ENCODE measurements at regions not wholly inside any gene's neighbourhood (a gene's known extent, or its start where the extent isn't known, plus 50 kb on each side); places are given as distances from the start of the nearest gene placed in this dataset.

DNA sequence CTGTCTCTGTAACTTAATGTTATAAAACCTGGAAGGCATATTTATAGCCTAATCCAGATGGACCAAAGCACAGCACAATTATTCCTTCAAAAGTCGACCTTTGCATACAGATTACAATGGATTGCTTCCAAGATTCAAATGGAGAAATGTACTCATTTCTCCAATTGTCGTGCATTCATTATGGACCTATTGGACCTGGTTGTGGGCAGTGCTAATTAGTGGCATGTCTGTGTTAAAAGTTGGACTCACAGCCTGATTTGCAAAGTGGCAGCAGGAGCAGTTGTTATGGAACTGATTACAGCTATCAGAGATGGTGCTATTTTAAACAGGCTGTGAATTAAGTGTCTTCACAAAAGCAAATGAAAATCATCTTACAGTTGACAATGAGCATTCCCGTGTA lies 1529.3 kb upstream of the SLC10A2 start:
- intact Hi-C loops (cut with micrococcal nuclease), result no loop called here

GRCh38 chr13:104594806-104595205 lies 1528.6 kb upstream of the SLC10A2 start:
- intact Hi-C loops (cut with micrococcal nuclease), result no loop called here

DNA sequence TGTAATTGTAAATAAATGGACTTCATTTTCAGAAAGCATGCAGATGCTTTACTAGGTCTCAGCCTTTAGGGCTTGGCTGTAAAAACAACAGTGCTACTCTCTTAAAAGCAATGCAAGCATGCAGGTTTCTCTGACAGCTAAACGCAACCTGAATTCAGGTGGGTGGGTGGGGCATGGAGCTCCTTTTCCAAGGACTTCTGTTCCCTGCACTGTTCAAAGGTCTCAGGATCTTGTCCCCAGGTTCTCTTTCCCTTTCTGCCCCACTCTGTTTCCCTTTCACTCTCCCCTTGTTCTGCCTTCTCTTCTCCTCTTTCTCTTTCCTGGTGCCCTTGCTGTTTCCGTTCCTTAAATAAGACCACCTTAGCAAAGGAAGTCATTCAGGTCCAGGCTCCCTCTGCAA lies 1527.5 kb upstream of the SLC10A2 start:
- intact Hi-C loops (cut with micrococcal nuclease), result no loop called here

GRCh38 chr13:104593251-104593576 lies 1527.0 kb upstream of the SLC10A2 start:
- intact Hi-C loops (cut with micrococcal nuclease), result no loop called here

DNA sequence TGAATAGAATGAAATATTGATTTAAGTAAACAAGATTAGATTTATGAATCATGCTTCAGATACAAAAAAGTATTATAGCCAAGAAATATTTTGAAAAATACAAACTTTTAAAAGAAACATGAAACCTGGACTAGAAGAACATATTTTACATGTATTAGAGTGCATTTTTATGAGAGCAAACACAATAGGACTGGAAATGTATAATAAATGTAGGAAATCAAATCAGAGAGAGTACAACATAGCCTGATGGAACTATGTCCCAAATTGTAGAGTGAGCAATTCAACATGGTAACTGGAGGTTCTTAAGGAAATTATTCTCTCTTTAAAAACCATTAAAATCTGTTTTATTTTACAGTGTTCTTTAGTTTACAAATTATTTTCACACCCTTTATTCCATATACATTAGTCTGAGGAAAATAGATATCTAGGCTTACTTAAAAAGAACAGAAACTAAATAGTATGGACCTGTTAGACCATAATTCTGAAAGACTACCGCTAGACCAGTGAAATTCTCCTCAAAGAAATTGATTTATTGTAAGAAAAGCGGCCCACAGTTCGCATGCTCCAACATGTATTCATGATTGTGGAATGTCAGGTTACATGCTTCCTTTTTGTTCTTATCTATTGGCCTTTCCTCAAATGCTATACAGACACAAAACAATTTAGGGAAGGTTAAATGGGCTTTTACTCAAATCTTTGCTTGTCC lies 1526.5 kb upstream of the SLC10A2 start:
- intact Hi-C loops (cut with micrococcal nuclease), result no loop called here

- intact Hi-C loops (cut with micrococcal nuclease), result no loop called here
These were observed 1525.9 kb upstream of the SLC10A2 start for GRCh38 chr13:104592127-104592526.

DNA sequence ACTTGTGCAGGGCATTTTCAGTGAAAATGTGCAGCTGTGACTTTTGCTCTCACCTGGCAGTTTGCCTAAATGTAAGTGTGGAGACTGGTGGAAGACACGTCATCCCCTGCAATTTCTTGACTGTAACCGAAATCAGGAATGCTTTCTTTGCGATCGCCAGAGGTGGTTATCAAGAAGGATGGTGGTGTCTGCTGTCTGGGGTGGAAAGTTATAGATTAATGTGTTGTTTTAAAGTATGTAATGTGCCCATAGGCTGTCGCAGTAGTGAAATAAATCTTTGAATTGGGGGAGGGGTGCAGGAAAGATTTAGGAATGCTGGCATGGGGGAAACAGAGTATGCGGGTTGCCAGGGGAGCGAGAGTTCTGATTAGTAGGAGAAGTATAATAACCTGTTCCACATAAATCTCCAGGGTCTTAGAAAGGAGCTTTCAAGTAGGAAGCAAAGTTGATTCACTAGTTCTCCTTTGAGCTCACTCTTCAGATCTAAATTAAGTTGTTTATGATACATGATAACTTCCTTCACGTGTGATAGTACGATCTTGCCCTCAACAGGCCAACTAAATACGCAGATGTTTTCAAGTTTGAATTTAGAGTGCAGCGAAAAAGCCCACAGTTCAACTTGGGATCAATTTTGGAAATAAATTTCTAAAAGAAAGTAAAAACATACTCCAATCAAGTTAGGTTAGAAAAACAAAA lies 1520.0 kb upstream of the SLC10A2 start:
- intact Hi-C loops (cut with micrococcal nuclease), result no loop called here

- intact Hi-C loops (cut with micrococcal nuclease), result no loop called here
These were observed 1518.3 kb upstream of the SLC10A2 start for GRCh38 chr13:104584481-104584880.

DNA sequence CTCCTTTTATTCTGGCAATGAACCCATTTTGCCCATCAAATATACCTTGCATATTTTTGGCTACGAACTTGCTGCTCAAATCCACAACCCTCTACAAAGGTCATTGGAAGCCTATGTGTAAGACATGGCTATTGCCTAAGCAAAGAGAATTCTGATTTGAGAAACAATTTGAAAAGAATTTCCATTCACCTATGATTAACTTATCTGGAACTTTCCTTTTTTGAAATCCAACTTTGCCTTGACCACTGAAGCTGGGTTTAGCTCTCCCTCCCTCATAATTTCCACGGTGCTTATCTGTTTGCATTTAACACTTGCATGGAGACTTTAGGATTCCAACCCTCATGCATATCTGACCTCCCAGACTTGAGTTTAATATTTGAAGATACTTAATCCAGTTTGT lies 1514.7 kb upstream of the SLC10A2 start:
- intact Hi-C loops (cut with micrococcal nuclease), result no loop called here

GRCh38 chr13:104577071-104577815 lies 1511.0 kb upstream of the SLC10A2 start:
- intact Hi-C loops (cut with micrococcal nuclease), result no loop called here

DNA sequence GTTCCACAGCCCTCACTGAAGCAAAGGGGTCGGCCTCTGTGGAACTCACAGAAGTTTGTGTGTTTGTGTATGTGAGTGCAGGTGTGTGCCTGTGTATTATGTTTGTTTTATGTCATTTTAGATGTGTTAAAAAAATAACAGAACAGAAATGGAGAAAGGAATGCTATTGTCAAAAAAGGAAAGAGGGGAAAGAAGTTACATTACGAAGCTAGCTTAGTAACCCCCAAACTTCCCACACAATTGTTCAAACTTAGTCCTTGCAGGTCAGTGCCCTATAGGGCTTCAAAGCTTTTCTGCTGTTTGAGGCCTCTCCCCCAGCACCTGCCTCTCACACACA lies 1505.6 kb upstream of the SLC10A2 start:
- intact Hi-C loops (cut with micrococcal nuclease), result no loop called here

GRCh38 chr13:104571161-104571892 lies 1505.1 kb upstream of the SLC10A2 start:
- intact Hi-C loops (cut with micrococcal nuclease), result no loop called here

- intact Hi-C loops (cut with micrococcal nuclease), result no loop called here
These were observed 1500.9 kb upstream of the SLC10A2 start for GRCh38 chr13:104567114-104567513.

DNA sequence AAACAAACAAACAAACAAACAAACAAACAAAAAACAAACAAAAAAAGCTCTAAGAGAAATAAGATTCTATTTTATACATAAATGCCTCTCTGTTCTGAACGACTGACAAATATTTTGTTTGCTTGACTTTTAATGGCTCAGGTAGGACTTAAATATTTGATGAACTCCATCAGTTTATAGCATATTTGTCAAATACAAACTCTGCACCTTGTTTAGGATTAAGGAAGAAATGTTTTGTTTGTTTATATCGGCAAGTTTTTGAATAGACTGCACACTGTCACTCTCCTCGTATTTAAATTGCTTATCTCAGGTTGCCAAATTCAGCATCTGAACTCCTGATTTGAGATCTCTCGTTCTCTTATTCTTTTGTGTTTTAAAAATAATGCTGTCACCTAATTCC lies 1499.7 kb upstream of the SLC10A2 start:
- intact Hi-C loops (cut with micrococcal nuclease), result no loop called here

- intact Hi-C loops (cut with micrococcal nuclease), result no loop called here
These were observed 1487.7 kb upstream of the SLC10A2 start for GRCh38 chr13:104553896-104554295.

DNA sequence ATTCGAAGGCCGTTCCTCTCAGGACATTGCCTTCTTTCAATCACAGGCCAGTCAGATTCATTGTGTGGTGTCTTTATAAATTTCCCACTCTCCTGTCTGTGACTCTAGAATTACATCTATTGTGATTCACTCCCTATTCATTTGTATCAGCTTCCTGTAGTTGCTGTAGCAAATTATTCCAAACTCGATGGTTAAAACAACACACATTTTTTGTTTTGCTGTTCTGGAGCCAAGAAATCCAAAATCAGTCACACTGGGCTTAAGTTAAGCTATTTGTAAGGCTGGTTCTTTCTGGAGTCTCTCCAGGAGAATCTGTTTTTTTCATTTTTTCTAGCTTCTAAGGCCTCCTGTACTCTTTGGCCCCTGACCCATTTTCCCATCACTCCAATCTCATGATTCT lies 1487.0 kb upstream of the SLC10A2 start:
- intact Hi-C loops (cut with micrococcal nuclease), result no loop called here

DNA sequence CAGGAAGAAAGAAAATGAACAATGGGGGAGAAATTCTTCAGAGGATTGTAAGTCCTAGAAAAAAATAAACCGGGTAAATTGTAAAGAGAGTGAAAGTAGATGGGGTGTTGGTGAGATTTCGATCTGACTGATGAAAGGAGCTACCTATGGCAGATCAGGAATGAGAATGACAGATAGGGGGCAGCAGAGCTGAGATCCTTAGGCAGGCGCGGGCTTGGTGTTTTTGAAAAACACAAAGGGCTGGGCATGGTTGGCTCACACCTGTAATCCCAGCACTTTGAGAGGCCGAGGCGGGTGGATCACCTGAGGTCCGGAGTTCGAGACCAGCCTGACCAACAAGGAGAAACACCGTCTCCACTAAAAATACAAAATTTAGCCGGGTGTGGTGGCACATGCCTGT lies 1468.6 kb upstream of the SLC10A2 start:
- intact Hi-C loops (cut with micrococcal nuclease), result no loop called here

GRCh38 chr13:104532132-104532531 lies 1465.9 kb upstream of the SLC10A2 start:
- intact Hi-C loops (cut with micrococcal nuclease), result no loop called here

DNA sequence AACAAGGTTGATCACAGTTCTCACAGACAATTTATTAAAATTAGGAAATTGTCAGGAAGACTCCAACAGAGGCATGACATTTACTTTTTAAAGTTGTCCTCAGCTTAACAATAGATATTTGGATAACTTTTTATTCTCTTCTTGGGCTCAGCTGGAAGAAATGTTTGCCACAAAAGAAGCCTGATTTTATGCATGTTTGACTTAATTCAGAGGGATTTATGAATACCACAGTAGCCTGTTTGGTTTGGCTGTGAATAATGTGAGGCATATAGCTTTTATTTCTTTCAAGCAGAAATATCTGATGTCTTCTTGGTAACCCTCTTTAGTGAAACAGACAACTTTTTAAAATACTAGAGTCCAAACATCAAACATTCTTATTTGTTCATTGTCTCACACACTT lies 1464.5 kb upstream of the SLC10A2 start:
- intact Hi-C loops (cut with micrococcal nuclease), result no loop called here

DNA sequence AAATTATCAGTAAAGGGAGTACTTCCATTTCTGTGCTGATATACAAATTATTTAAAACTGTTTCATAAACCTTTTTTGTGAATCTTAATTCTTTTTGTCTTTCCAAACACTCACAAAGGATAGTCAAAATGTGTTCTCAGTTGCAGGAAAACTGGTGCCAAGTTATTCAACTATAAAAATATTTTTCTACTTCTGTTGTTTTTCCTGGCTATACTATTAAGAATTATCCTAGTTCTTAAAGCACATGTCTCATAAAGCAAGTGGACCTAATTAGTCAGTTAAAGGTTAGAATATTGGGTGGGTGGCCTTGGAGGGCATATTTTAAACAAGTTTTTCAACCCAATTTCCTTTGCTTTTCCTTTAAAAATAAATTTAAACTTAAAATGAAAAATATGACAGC lies 1460.3 kb upstream of the SLC10A2 start:
- intact Hi-C loops (cut with micrococcal nuclease), result no loop called here

- intact Hi-C loops (cut with micrococcal nuclease), result no loop called here
These were observed 1459.2 kb upstream of the SLC10A2 start for GRCh38 chr13:104525467-104525866.
